GM19438 (cell line): ENCODE measurements at regions not wholly inside any gene's neighbourhood (a gene's known extent, or its start where the extent isn't known, plus 50 kb on each side); places are given as distances from the start of the nearest gene placed in this dataset.
"Not testable (repeated sequence)": the region's sequence is repeated elsewhere in the genome, so short reads cannot be mapped to it uniquely, and the experiment has no call there.

Experiments used
- ATAC-seq: cut with Tn5 transposase; IDR thresholded peaks from one replicate; pipeline ENCODE4 v1.9.1; 2021; ENCODE audit warnings: low read depth; ENCODE audit not compliant: unreplicated experiment

DNA sequence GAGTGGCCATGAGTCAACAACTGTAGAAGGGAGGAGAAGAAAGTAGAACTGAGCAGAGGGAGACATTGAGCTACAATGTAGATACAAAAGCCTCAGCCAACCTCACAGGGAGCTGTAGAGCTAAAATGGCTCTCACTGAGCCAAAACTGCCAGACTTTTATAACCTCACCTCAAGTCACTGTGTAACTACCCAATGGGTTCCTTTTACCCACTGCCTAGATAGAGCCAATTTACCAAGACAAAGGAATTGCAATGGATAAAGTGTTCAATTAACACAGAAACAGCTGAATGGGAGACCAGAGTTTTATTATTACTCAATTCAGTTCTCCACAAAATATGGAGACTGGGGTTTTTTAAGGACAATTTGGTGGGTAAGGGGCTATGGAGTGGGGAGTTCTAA, 938.9 kb upstream of the GRIA3 start:
- ATAC-seq, result no peak

DNA sequence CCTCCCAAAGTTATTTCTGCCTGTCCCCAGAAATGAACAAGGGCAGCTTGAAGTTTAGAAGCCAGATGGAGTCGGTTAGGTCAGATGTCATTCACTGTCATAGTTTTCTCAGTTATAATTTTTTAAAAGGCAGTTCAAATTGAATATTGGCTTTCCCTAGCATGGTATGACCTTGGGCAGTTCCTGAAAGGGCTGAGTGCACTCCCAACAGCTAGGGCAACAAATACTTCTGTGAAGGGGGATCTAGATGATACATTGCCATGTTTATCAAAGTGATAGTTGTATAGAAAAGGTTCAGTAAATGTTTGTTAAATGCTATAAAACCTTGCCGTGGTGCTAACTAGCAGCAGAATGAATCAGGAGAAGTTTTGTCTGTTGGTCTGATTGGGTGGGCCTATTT, 938.1 kb upstream of the GRIA3 start:
- ATAC-seq, result no peak

DNA sequence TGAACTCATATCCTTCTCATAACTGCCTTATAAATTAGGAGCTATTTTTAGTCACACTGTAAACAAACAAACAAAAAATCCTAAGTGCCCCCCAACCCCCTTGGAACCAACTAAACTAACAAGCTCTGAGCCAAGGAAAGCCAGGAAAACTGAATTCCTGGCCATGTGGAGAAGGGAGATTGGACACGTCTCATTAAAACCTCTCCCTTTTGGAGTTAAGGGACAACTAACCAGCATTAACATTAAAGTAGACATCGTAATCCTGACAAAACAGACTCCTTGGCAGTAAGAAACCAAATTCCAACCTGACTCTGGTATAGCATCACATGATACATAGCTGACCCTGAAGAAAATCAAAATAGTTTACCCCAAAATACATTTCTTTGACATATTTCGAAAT, 937.1 kb upstream of the GRIA3 start:
- no peak for ATAC-seq

DNA sequence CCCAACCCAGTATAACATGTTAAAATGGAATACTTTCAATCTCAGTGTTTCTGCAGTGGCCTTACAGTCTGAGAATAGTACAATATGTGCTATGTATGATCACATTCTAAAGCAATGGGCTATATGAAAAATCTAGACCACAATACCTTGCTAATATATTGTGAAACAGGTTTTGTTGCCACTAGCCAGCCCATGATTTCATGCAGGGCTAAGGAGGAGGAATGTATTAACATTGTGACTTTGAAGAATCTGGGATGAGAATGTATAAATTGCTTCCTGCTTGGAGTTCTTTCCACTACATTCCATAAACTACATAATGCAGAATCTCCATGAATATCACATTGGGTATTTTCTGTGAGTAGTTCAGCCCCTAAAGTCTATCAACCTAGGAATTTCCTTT, 935.4 kb upstream of the GRIA3 start:
- ATAC-seq, result no peak

DNA sequence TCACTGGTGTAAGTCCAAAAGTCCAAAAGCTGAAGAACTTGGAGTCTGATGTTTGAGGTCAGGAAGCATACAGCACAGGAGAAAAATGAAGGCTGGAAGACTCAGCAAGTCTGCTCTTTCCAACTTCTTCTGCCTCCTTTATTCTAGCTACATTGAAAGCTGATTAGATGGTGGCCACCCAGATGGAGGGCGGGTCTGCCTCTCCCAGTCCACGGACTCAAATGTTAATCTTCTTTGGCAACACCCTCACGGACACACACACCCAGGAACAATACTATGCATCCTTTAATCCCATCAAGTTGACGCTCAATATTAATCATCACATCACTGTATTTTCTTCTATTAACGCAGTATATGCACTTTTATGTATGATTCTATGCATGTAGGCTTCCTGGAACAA, 931.6 kb upstream of the GRIA3 start:
- ATAC-seq, result no peak

DNA sequence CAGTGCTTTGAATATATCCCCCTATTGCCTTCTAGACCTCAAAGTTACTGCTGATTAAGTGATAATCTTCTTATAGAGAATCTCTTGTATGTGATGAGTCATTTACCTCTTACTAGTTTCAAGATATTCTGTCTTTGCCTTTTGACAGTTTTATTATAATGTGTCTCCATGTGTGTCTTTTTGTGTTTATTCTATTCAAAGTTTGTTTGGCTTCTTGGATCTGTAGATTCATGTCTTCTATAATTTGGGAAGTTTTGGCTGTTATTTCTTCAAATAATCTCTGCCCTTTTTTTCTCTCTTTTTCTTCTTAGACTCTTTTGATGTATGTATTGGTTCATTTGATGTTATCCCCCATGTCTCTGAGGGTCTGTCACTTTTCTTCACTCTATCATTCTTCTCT, 915.7 kb upstream of the GRIA3 start:
- no peak for ATAC-seq

DNA sequence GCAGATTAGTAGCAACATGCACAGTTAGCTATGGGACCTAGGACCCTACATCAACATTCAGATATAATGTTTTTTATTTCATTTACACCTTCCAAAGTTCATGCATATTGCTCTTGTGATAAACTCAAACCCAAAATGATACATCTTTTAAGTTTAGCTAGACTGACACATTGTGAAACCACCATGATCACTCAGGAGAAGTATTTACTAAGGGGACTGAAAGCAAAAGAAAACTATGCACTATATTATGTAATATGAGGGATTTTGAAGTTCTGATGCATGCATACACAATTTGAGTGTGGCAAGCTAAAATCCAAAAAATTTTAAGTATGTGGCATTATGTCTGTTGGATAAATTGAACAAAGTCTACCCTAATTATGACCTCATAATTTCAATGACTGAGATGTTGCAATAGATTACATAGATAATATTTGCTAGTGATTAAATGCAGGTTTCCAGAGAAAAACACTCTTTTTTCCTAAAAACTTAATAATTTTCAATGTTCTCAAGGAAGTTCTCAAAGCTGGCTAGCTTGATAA, 914.8 kb upstream of the GRIA3 start:
- no peak for ATAC-seq

DNA sequence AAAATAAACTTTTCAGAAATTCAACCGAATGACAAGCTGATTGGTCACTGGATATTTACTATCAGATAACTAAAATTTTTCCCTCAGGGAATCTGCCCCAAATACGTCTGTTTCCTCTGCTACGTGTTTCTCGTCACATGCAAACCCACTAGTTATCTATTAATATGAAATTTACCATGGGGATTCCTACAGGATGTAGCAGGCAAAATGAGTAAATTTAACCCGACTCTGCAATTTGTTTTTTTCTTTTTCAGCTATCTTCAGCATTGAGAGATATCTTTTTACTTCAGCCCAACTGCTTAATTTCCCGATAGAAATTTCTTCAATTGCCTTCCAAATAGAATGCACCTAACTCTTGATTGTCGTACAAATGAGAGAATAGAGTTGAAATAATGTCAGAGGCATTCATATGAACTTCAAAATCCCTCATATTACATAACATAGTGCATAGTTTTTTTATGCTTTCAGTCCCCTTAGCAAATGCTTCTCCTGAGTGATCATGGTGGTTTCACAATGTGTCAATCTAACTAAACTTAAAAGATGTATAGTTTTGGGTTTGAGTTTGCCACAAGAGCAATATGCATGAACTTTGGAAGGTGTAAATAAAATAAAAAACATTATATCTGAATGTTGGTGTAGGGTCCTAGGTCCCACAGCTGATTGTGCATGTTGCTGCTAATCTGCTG, 913.1 kb upstream of the GRIA3 start:
- no peak for ATAC-seq

DNA sequence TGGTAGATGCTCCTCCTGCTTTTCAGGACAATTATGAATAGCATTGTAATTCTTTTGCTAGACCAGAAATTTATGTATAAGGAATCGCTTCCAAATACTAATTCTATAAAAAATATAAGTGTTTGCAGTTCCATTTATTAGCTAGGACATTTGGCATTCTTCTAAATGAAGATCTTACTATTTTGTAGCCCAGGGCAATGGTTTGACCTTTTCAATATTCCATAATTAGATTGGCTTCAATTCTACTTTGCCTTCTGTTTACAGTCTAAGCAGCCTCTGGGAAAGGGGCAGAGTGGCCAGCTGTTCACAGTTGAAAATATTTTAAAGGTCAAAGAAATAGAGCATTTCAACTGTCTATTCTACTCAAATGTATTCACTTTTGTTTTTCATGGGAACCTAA, 912.1 kb upstream of the GRIA3 start:
- ATAC-seq, result no peak

DNA sequence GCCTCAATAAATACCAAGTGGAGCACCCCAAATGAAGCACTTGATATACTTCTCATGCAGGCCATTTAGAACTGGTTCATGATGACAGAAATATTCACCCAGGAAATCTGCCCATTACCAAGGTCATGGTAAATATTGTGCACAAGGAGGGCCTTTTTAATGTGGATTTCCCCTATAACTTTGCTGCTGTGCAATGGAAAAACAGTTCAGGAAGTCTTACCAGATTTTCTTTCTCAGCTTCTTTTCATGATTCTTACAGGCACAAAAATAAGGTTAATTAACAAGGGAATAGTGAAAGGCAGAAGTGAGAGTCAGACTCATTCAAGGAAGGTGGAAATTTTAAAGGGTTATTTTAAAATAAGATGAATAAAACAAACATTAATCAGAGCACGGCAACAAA, 904.3 kb upstream of the GRIA3 start:
- no peak for ATAC-seq

DNA sequence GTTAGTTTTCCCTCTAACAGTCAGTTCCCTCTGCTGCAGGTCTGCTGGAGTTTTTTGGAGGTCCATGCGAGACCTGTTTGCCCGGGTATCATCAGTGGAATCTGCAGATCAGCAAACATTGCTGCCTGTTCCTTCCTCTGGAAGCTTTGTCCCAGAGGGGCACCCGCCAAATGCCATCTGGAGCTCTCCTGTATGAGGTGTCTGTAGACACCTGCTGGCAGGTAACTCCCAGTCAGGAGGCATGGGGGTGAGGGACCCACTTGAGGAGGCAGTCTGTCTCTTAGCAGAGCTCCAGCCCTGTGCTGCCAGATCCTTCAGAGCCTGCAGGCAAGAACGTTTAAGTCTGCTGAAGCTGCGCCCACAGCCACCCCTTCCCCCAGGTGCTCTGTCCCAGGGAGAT, 884.3 kb upstream of the GRIA3 start:
- ATAC-seq, result not testable (repeated sequence)

DNA sequence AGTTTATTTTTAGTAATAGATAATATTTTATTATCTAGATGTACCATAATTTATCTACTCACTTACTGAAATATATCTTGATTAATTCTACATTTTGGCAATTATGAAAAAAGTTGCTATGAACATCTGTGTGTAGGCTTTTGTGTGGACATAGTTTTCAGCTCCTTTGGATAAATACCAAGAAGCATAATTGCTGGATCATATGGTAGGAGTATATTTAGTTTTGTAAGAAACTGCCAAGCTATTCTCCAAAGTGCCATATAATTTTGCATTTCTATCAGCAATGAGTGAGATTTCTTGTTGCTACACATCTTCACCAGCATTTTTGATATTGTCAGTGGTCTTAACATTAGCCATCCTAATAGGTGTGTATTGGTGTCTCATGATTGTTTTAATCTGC, 882.6 kb upstream of the GRIA3 start:
- ATAC-seq, result no peak

DNA sequence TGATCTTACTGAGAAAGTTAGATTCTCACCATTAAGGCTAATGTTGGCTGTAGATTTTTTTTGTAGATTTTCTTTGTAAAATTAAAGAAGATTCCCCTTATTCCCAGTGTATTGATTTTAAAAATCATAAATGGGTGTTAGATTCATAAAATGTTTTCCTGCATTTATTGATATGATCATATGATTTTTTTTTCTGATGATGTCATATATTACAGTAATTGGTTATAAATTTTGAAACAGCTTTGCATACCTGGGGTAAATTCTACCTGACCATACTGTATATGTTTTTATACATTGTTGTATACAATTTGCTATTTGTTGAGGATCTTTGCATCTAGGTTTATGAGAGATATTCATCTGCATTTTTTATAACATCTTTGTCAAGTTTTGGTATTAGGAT, 880.3 kb upstream of the GRIA3 start:
- no peak for ATAC-seq

DNA sequence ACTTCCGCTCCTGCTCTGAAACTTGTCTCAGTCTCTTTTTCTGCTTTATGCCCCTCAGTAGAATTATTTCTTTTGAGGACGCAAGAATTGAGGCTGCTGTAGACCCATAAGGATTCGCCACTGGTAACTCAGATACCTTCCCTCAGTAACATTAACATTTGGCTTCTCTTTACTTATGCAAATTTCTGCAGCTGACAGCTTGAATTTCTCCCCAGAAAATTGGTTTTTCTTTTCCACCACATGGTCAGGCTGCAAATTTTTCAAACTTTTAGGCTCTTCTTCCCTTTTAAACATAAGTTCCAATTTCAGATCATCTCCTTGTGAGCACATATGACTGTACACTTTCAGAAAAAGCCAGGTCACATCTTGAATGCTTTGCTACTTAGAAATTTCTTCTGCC, 839.3 kb upstream of the GRIA3 start:
- no peak for ATAC-seq

DNA sequence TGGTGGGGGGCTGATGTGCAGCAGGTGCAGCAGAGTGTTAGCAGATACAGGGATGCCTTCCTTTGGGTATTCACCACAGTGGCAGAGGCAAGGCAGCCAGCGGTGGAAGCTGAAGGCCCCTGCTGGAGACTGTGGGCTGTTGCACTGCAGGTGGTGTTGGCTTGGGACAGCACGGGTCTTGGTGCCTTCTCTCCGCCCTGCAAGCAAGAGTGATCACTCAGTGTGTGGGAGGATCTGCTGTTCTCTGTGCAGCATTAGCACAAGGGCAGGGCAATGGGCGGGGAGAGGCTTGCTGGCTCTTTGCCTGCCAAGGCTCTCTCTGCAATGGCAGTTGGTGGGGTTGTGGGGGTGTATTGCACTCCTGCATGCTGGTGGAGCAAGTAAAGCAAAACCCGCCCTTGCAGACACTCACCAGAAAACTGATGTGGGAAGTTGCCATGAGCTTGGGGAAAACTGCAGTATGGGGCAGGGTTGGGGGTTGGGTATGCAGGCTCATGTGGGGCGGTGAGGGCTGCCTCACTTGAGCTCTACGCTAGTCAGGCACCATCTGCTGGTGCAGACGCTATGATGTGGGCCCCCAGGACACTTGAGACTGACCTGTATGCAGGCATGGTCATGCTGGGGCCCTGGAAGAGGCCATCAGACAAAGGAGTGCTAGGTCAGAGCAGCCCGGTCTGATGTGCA, 820.8 kb upstream of the GRIA3 start:
- no peak for ATAC-seq

DNA sequence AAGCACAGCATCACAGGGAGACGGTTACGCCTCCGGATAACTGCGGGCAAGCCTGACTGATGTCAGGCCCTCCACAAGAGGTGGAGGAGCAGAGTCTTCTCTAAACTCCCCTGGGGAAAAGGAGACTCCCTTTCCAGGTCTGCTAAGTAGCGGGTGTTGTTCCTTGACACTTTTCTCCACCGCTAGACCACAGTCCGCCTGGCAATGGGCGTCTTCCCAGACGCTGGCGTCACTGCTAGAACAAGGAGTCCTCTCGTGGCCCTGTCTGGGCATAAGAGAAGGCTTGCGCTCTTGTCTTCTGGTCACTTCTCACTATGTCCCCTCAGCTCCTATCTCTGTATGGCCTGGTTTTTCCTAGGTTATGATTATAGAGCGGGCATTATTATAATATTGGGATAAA, 808.5 kb upstream of the GRIA3 start:
- ATAC-seq, result not testable (repeated sequence)

DNA sequence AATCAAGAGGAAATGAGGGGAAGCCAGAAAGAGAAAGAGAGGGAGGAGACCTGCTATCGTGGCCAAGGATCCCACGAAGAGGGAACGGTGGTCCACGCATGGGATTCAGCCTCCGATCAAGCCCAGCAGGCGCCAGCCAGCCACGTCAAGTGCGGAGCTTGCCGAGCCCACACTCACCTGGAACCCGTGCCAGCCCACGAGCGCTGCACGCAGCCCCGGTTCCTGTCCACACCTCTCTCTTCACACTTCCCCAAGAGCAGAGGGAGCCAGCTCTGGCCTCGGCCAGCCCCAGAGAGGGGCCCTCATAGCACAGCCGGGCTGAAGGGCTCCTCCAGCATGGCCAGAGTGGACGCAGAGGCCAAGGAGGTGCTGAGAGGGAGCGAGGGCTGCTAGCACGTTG, 795.1 kb upstream of the GRIA3 start:
- ATAC-seq, result no peak

DNA sequence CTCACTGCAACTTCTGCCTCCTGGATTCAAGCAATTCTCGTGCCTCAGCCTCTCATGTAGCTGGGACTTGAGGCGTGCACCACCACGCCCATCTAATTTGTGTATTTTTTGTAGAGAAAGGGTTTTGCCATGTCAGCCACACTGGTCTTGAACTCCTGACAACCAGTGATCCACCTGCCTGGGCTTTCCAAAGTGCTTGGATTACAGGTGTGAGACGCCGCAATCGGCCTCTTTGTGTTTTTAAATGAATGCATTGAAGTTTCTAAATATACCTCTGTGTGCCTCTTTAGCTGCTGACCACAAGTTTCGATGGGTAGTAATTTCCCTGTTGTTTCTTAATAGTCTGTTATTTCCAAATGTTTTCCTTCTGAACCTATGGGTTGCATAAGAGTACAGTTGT, 765.3 kb upstream of the GRIA3 start:
- ATAC-seq, result no peak

DNA sequence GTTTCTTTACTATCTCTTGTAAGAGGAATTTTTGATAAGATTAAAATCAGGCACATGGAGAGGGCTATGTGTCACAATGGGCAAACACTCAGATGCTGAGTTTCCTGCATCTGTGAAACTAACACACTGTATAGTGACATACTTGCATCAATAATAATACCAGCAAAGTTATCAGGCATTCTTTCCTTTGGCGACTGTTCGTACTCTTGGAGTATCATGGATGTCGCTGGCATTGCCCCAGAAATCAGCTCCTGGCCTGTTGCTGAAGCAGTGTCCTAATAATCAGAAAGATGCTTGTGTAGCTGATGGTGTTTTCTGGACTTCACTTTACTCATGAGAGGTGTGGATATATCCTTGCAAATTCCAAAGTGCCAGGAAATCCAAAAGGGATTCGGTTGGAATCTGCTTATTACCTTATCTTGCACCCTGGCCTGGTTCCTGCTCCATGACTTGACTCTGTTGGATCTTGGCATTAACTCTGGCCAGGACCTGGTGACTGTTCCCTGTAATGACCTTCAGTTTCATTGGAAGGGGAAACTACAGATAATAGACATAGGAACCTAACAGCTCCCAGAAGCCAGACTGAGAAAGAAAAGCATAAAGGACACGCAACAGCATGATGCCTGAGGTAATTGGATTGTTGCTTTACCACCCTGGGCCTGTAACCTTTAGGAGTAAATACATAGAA, 762.5 kb upstream of the GRIA3 start:
- ATAC-seq, result no peak

DNA sequence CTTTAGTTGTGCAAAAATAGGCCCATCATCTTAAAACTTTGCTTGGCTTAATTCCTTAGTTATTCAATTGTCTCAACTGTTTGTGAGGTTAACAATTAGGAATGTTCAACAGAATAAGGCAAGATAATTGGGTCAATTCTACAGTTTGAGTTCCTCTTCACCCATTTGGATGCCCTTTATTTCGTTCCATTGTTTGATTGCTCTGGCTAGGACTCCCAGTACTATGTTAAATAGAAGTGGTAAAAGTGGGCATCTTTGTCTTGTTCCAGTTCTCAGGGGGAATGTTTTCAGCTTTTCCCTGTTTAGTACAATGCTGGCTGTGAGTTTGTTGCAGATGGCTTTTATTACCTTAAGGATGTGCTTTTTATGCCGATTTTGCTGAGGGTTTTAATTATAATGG, 761.5 kb upstream of the GRIA3 start:
- ATAC-seq, result no peak

DNA sequence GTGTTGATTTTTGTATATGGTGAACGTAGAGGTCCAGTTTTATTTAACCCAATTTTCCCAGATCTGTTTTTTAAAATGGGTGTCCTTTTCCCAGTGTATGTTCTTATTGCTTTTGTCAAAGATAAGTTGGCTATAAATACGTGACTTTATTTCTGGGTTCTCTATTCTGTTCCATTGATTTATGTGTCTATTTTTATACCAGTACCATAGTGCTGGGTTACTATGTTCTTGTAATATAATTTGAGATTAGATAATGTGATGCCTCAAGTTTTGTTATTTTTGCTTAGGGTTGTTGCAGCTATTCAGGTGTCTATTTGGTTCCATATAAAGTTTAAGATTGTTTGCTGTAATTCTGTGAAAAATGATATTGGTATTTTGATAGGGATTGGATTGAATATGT, 749.1 kb upstream of the GRIA3 start:
- no peak for ATAC-seq

DNA sequence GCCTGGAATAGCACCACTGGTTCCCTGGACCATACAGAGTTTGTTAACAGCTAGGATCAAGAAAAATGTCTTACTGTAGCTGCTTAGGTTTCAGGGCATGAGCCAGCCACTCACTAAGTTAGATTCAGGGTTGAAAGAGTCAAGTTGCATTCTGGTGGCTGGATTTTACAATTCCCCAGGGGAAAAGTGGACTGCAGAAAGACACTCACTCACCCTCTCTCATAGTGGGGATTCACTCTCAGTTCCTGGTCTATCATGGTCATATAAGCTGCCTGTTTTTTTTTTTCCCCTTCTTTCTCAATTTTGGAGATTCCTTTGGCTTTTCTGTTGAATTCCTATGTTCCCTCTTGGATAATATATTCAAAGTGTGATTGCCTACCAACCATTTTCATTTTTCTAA, 744.2 kb upstream of the GRIA3 start:
- ATAC-seq, result no peak
